ENCODE measurements at regions not wholly inside any gene's neighbourhood (a gene's known extent, or its start where the extent isn't known, plus 50 kb on each side); places are given as distances from the start of the nearest gene placed in this dataset.

GRCh38 chr7:25859412-25860274 lies 292.4 kb upstream of the NFE2L3 start:
- DNase-seq = peak in 1 of 2 experiments; percentile 36
- TF ChIP-seq POLR2A (IDR thresholded peaks at IDR 0.05; ENCODE audit: low read length) = no peak
- no peak for TF ChIP-seq GATA1 (IDR thresholded peaks at IDR 0.05; ENCODE audit: low read depth, low read length)

GRCh38 chr7:25860275-25861163 lies 291.5 kb upstream of the NFE2L3 start:
- TF ChIP-seq GATA1 (IDR thresholded peaks at IDR 0.05; ENCODE audit: low read depth, low read length) = no peak
- TF ChIP-seq POLR2A (IDR thresholded peaks at IDR 0.05; ENCODE audit: low read length) = no peak

GRCh38 chr7:25861164-25861496 lies 290.9 kb upstream of the NFE2L3 start:
- DNase-seq = no peak
- TF ChIP-seq GATA1 (IDR thresholded peaks at IDR 0.05; ENCODE audit: low read depth, low read length) (no peak), POLR2A (IDR thresholded peaks at IDR 0.05; ENCODE audit: low read length) (no peak)

More at GRCh38 chr7:25860275-25861163, 291.5 kb upstream of the NFE2L3 start:
- DNase-seq = peak; percentile 12 to 36

- DNase-seq = peak in 1 of 2 experiments; percentile 39
- TF ChIP-seq GATA1 (IDR thresholded peaks at IDR 0.05; ENCODE audit: low read depth, low read length) (no peak), POLR2A (IDR thresholded peaks at IDR 0.05; ENCODE audit: low read length) (no peak)
Measured at GRCh38 chr7:25861601-25862260, 290.3 kb upstream of the NFE2L3 start.

GRCh38 chr7:25862261-25863004 lies 289.6 kb upstream of the NFE2L3 start:
- TF ChIP-seq GATA1 (IDR thresholded peaks at IDR 0.05; ENCODE audit: low read depth, low read length) (no peak), POLR2A (IDR thresholded peaks at IDR 0.05; ENCODE audit: low read length) (no peak)

GRCh38 chr7:25863005-25863728 lies 288.8 kb upstream of the NFE2L3 start:
- no peak for TF ChIP-seq GATA1 (IDR thresholded peaks at IDR 0.05; ENCODE audit: low read depth, low read length)
- TF ChIP-seq POLR2A (IDR thresholded peaks at IDR 0.05; ENCODE audit: low read length) = no peak
- DNase-seq = peak in 1 of 2 experiments; percentile 55

More at GRCh38 chr7:25862261-25863004, 289.6 kb upstream of the NFE2L3 start:
- DNase-seq = peak; percentile 97 to 100

GRCh38 chr7:25863729-25864110 lies 288.3 kb upstream of the NFE2L3 start:
- peak in 1 of 2 experiments; percentile 20 for DNase-seq
- TF ChIP-seq POLR2A (IDR thresholded peaks at IDR 0.05; ENCODE audit: low read length) (no peak), GATA1 (IDR thresholded peaks at IDR 0.05; ENCODE audit: low read depth, low read length) (no peak)

GRCh38 chr7:25864511-25864910 lies 287.5 kb upstream of the NFE2L3 start:
- TF ChIP-seq POLR2A (IDR thresholded peaks at IDR 0.05; ENCODE audit: low read length) = no peak
- no peak for TF ChIP-seq GATA1 (IDR thresholded peaks at IDR 0.05; ENCODE audit: low read depth, low read length)
- no peak for DNase-seq

GRCh38 chr7:25864943-25865751 lies 286.9 kb upstream of the NFE2L3 start:
- no peak for DNase-seq
- no peak for TF ChIP-seq POLR2A (IDR thresholded peaks at IDR 0.05; ENCODE audit: low read length)
- TF ChIP-seq GATA1 (IDR thresholded peaks at IDR 0.05; ENCODE audit: low read depth, low read length) = no peak

- TF ChIP-seq POLR2A (IDR thresholded peaks at IDR 0.05; ENCODE audit: low read length) (no peak), GATA1 (IDR thresholded peaks at IDR 0.05; ENCODE audit: low read depth, low read length) (no peak)
Measured at GRCh38 chr7:25868509-25868908, 283.5 kb upstream of the NFE2L3 start.

GRCh38 chr7:25870574-25870973 lies 281.4 kb upstream of the NFE2L3 start:
- DNase-seq = no peak
- TF ChIP-seq POLR2A (IDR thresholded peaks at IDR 0.05; ENCODE audit: low read length) (no peak), GATA1 (IDR thresholded peaks at IDR 0.05; ENCODE audit: low read depth, low read length) (no peak)

More at GRCh38 chr7:25868509-25868908, 283.5 kb upstream of the NFE2L3 start:
- DNase-seq = no peak

- TF ChIP-seq POLR2A (IDR thresholded peaks at IDR 0.05; ENCODE audit: low read length) (no peak), GATA1 (IDR thresholded peaks at IDR 0.05; ENCODE audit: low read depth, low read length) (no peak)
Measured at GRCh38 chr7:25876092-25876491, 275.9 kb upstream of the NFE2L3 start.

More at GRCh38 chr7:25876092-25876491, 275.9 kb upstream of the NFE2L3 start:
- no peak for DNase-seq

Measured in erythroblast (primary cell).